H1 (cell line): ENCODE measurements at regions not wholly inside any gene's neighbourhood (a gene's known extent, or its start where the extent isn't known, plus 50 kb on each side); places are given as distances from the start of the nearest gene placed in this dataset.

Source experiments
- CHD2 ChIP-seq: IDR thresholded peaks from 2 replicates; pipeline ENCODE4 v1.6.1; 2012; ENCODE audit warnings: low read length, improper control_type of control experiment
- KDM1A ChIP-seq: fragments of 200-600, 300-600 bp; sonication (generic); IDR thresholded peaks from 2 replicates; pipeline ENCODE4 v1.7.1; 2016; ENCODE audit warnings: mild to moderate bottlenecking, low read length, borderline replicate concordance
- KDM5A ChIP-seq: fragments of 200-600 bp; IDR thresholded peaks from 2 replicates; pipeline ENCODE4 v1.7.1; 2012; ENCODE audit warnings: mild to moderate bottlenecking, low read length, inconsistent platforms, mixed read lengths
- NRF1 ChIP-seq: IDR thresholded peaks from 2 replicates; pipeline ENCODE4 v1.6.1; 2011; ENCODE audit warnings: mild to moderate bottlenecking, low read depth, low read length, improper control_type of control experiment
- POLR2A ChIP-seq, 2 experiments: IDR thresholded peaks; 1 replicate in 1 of 2; 2 replicates in 1 of 2; pipeline ENCODE4 v1.6.1; 2011; ENCODE audit warnings: low read depth in 2 of 2, low read length in 2 of 2, mild to moderate bottlenecking in 2 of 2; ENCODE audit errors: control extremely low read depth in 1 of 2
- POLR2AphosphoS5 ChIP-seq: IDR thresholded peaks from 2 replicates; pipeline ENCODE4 v1.6.1; 2011; ENCODE audit warnings: low read depth, low read length
- SRF ChIP-seq: IDR thresholded peaks from 2 replicates; pipeline ENCODE4 v1.6.1; 2011; ENCODE audit warnings: mild to moderate bottlenecking, low read depth, low read length, moderate library complexity
- TF ChIP-seq, protein P1 (sequence below): fragments of 300-600 bp; sonication (generic); IDR thresholded peaks from 2 replicates; pipeline ENCODE4 v1.7.1; 2012; ENCODE audit warnings: low read length, moderate library complexity, mild to moderate bottlenecking, inconsistent platforms; ENCODE audit not compliant: insufficient replicate concordance

DNA sequence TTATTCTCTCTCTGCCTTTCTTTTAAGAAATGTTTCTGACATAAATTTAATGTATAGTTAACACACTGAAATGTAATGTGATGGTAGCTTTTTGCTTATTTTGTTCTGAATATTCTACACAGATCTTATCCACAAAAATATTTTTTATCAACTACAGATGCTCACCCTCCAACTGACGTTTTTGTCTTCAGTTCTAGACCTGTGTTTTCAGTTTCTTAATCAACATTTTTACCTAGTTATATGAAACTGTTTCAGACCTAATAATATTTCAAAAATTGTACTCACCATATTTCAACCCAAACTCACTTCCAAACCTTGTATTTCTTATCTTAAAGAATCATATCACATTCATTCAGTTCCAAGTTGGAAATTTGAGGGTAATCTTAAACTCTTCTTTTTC is 452.8 kb downstream of the RFPL4B start (continued):
- TF ChIP-seq, protein P1, sequence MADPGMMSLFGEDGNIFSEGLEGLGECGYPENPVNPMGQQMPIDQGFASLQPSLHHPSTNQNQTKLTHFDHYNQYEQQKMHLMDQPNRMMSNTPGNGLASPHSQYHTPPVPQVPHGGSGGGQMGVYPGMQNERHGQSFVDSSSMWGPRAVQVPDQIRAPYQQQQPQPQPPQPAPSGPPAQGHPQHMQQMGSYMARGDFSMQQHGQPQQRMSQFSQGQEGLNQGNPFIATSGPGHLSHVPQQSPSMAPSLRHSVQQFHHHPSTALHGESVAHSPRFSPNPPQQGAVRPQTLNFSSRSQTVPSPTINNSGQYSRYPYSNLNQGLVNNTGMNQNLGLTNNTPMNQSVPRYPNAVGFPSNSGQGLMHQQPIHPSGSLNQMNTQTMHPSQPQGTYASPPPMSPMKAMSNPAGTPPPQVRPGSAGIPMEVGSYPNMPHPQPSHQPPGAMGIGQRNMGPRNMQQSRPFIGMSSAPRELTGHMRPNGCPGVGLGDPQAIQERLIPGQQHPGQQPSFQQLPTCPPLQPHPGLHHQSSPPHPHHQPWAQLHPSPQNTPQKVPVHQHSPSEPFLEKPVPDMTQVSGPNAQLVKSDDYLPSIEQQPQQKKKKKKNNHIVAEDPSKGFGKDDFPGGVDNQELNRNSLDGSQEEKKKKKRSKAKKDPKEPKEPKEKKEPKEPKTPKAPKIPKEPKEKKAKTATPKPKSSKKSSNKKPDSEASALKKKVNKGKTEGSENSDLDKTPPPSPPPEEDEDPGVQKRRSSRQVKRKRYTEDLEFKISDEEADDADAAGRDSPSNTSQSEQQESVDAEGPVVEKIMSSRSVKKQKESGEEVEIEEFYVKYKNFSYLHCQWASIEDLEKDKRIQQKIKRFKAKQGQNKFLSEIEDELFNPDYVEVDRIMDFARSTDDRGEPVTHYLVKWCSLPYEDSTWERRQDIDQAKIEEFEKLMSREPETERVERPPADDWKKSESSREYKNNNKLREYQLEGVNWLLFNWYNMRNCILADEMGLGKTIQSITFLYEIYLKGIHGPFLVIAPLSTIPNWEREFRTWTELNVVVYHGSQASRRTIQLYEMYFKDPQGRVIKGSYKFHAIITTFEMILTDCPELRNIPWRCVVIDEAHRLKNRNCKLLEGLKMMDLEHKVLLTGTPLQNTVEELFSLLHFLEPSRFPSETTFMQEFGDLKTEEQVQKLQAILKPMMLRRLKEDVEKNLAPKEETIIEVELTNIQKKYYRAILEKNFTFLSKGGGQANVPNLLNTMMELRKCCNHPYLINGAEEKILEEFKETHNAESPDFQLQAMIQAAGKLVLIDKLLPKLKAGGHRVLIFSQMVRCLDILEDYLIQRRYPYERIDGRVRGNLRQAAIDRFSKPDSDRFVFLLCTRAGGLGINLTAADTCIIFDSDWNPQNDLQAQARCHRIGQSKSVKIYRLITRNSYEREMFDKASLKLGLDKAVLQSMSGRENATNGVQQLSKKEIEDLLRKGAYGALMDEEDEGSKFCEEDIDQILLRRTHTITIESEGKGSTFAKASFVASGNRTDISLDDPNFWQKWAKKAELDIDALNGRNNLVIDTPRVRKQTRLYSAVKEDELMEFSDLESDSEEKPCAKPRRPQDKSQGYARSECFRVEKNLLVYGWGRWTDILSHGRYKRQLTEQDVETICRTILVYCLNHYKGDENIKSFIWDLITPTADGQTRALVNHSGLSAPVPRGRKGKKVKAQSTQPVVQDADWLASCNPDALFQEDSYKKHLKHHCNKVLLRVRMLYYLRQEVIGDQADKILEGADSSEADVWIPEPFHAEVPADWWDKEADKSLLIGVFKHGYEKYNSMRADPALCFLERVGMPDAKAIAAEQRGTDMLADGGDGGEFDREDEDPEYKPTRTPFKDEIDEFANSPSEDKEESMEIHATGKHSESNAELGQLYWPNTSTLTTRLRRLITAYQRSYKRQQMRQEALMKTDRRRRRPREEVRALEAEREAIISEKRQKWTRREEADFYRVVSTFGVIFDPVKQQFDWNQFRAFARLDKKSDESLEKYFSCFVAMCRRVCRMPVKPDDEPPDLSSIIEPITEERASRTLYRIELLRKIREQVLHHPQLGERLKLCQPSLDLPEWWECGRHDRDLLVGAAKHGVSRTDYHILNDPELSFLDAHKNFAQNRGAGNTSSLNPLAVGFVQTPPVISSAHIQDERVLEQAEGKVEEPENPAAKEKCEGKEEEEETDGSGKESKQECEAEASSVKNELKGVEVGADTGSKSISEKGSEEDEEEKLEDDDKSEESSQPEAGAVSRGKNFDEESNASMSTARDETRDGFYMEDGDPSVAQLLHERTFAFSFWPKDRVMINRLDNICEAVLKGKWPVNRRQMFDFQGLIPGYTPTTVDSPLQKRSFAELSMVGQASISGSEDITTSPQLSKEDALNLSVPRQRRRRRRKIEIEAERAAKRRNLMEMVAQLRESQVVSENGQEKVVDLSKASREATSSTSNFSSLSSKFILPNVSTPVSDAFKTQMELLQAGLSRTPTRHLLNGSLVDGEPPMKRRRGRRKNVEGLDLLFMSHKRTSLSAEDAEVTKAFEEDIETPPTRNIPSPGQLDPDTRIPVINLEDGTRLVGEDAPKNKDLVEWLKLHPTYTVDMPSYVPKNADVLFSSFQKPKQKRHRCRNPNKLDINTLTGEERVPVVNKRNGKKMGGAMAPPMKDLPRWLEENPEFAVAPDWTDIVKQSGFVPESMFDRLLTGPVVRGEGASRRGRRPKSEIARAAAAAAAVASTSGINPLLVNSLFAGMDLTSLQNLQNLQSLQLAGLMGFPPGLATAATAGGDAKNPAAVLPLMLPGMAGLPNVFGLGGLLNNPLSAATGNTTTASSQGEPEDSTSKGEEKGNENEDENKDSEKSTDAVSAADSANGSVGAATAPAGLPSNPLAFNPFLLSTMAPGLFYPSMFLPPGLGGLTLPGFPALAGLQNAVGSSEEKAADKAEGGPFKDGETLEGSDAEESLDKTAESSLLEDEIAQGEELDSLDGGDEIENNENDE, result no peak
- TF ChIP-seq KDM5A, result no peak
- no peak for TF ChIP-seq NRF1
- no peak for TF ChIP-seq POLR2A (IDR thresholded peaks at IDR 0.05; ENCODE audit: control extremely low read depth in 1 of 2, low read depth in 2 of 2, low read length in 2 of 2)
- TF ChIP-seq CHD2, result no peak
- no peak for TF ChIP-seq POLR2AphosphoS5
- no peak for TF ChIP-seq KDM1A
- no peak for TF ChIP-seq SRF
